GM18511 (cell line): ENCODE measurements at regions not wholly inside any gene's neighbourhood (a gene's known extent, or its start where the extent isn't known, plus 50 kb on each side); places are given as distances from the start of the nearest gene placed in this dataset.

Source experiments
- ATAC-seq: cut with Tn5 transposase; IDR thresholded peaks from one replicate; pipeline ENCODE4 v1.9.1; 2021; ENCODE audit warnings: mild to moderate bottlenecking, moderate library complexity; ENCODE audit not compliant: unreplicated experiment

GRCh38 chr13:73201626-73202025, 142.8 kb downstream of the KLF5 start:
- ATAC-seq = no peak

GRCh38 chr13:73198991-73199411, 140.2 kb downstream of the KLF5 start:
- ATAC-seq = no peak

- ATAC-seq = no peak
Observed at GRCh38 chr13:73195091-73195490, 136.3 kb downstream of the KLF5 start.

- no peak for ATAC-seq
Observed at GRCh38 chr13:73194310-73194709, 135.5 kb downstream of the KLF5 start.

- ATAC-seq = no peak
Observed at GRCh38 chr13:73193554-73193953, 134.7 kb downstream of the KLF5 start.

- no peak for ATAC-seq
Observed at GRCh38 chr13:73190477-73190876, 131.7 kb downstream of the KLF5 start.

- no peak for ATAC-seq
Observed at GRCh38 chr13:73189776-73190175, 131.0 kb downstream of the KLF5 start.

GRCh38 chr13:73189362-73189761, 130.6 kb downstream of the KLF5 start:
- ATAC-seq = no peak

GRCh38 chr13:73187106-73187505, 128.3 kb downstream of the KLF5 start:
- no peak for ATAC-seq

- no peak for ATAC-seq
Observed at GRCh38 chr13:73179650-73180274, 121.0 kb downstream of the KLF5 start.

GRCh38 chr13:73177916-73178565, 119.2 kb downstream of the KLF5 start:
- ATAC-seq = no peak

- no peak for ATAC-seq
Observed at GRCh38 chr13:73177017-73177416, 118.2 kb downstream of the KLF5 start.

- ATAC-seq = no peak
Observed at GRCh38 chr13:73174521-73175010, 115.8 kb downstream of the KLF5 start.

GRCh38 chr13:73173279-73173811, 114.5 kb downstream of the KLF5 start:
- no peak for ATAC-seq

GRCh38 chr13:73171926-73172325, 113.1 kb downstream of the KLF5 start:
- ATAC-seq = no peak

- no peak for ATAC-seq
Observed at GRCh38 chr13:73171271-73171682, 112.5 kb downstream of the KLF5 start.

- ATAC-seq = peak; percentile 46
Observed at GRCh38 chr13:73169971-73170370, 111.2 kb downstream of the KLF5 start.

GRCh38 chr13:73168953-73169401, 110.2 kb downstream of the KLF5 start:
- ATAC-seq = no peak

- ATAC-seq = no peak
Observed at GRCh38 chr13:73168226-73168952, 109.6 kb downstream of the KLF5 start.

- no peak for ATAC-seq
Observed at GRCh38 chr13:73167028-73167820, 108.4 kb downstream of the KLF5 start.

- ATAC-seq = no peak
Observed at GRCh38 chr13:73166204-73166603, 107.4 kb downstream of the KLF5 start.
